Skeletal muscle satellite cell (primary cell): ENCODE measurements at regions not wholly inside any gene's neighbourhood (a gene's known extent, or its start where the extent isn't known, plus 50 kb on each side); places are given as distances from the start of the nearest gene placed in this dataset.
"Not testable (repeated sequence)": the region's sequence is repeated elsewhere in the genome, so short reads cannot be mapped to it uniquely, and the experiment has no call there.

Experiments used
- H3K27me3 ChIP-seq: 2 replicates; pipeline ENCODE4 v1.7.0; 2013; ENCODE audit warnings: low read length; ENCODE audit not compliant: control insufficient read depth, insufficient read depth
- H3K36me3 ChIP-seq: 2 replicates; pipeline ENCODE4 v1.7.0; 2013; ENCODE audit warnings: mild to moderate bottlenecking, control low read depth, low read length; ENCODE audit not compliant: insufficient read depth
- H3K4me1 ChIP-seq: 2 replicates; pipeline ENCODE4 v1.7.0; 2013; ENCODE audit warnings: low read length; ENCODE audit not compliant: control insufficient read depth, insufficient read depth
- H3K4me2 ChIP-seq: 2 replicates; pipeline ENCODE4 v1.7.0; 2013; ENCODE audit warnings: mild to moderate bottlenecking, low read length
- H3K4me3 ChIP-seq: 2 replicates; pipeline ENCODE4 v1.7.0; 2013; ENCODE audit warnings: low read length
- H3K9ac ChIP-seq: 2 replicates; pipeline ENCODE4 v1.7.0; 2013; ENCODE audit warnings: mild to moderate bottlenecking, low read depth, low read length, moderate library complexity
- H3K9me3 ChIP-seq: replicated peaks from 2 replicates; pipeline ENCODE4 v1.7.0; 2013; ENCODE audit warnings: mild to moderate bottlenecking, control low read depth, low read length

- not testable (repeated sequence) for H3K27me3 ChIP-seq, H3K4me1 ChIP-seq, H3K4me3 ChIP-seq, H3K36me3 ChIP-seq, H3K4me2 ChIP-seq, H3K9me3 ChIP-seq, H3K9ac ChIP-seq
Measured at GRCh38 chr22:11932212-11932611, 3595.8 kb upstream of the OR11H1 start.

GRCh38 chr22:11967915-11968616 is 3559.9 kb upstream of the OR11H1 start:
- H3K4me3 ChIP-seq, H3K9me3 ChIP-seq, H3K27me3 ChIP-seq, H3K9ac ChIP-seq, H3K4me1 ChIP-seq, H3K4me2 ChIP-seq, H3K36me3 ChIP-seq: not testable (repeated sequence)

- peak overlapping the region; percentile 45 for H3K4me3 ChIP-seq
- not testable (repeated sequence) for H3K36me3 ChIP-seq, H3K4me1 ChIP-seq, H3K27me3 ChIP-seq, H3K9me3 ChIP-seq, H3K9ac ChIP-seq, H3K4me2 ChIP-seq
Measured at GRCh38 chr22:11973856-11974255, 3554.1 kb upstream of the OR11H1 start.
